Mucosa of stomach (tissue), 1 donor: ENCODE measurements at regions not wholly inside any gene's neighbourhood (a gene's known extent, or its start where the extent isn't known, plus 50 kb on each side); places are given as distances from the start of the nearest gene placed in this dataset.

ENCODE experiments used
- H3K27me3 ChIP-seq: one replicate; pipeline ENCODE4 v1.7.0; 2013; ENCODE audit warnings: mild to moderate bottlenecking, low read length; ENCODE audit not compliant: control insufficient read depth, insufficient read depth
- H3K36me3 ChIP-seq: one replicate; pipeline ENCODE4 v1.7.0; 2013; ENCODE audit warnings: low read length; ENCODE audit not compliant: control insufficient read depth, insufficient read depth
- H3K4me1 ChIP-seq: one replicate; pipeline ENCODE4 v1.7.0; 2013; ENCODE audit warnings: mild to moderate bottlenecking, low read length; ENCODE audit not compliant: control insufficient read depth, insufficient read depth
- H3K4me3 ChIP-seq: one replicate; pipeline ENCODE4 v1.7.0; 2013; ENCODE audit warnings: low read length
- H3K9ac ChIP-seq: one replicate; pipeline ENCODE4 v1.7.0; 2013; ENCODE audit warnings: mild to moderate bottlenecking, low read length, moderate library complexity
- H3K9me3 ChIP-seq: one replicate; pipeline ENCODE4 v1.7.0; 2013; ENCODE audit warnings: mild to moderate bottlenecking, low read length, moderate library complexity; ENCODE audit not compliant: control insufficient read depth
- donor health status: Pancreatic carcinoma.

DNA sequence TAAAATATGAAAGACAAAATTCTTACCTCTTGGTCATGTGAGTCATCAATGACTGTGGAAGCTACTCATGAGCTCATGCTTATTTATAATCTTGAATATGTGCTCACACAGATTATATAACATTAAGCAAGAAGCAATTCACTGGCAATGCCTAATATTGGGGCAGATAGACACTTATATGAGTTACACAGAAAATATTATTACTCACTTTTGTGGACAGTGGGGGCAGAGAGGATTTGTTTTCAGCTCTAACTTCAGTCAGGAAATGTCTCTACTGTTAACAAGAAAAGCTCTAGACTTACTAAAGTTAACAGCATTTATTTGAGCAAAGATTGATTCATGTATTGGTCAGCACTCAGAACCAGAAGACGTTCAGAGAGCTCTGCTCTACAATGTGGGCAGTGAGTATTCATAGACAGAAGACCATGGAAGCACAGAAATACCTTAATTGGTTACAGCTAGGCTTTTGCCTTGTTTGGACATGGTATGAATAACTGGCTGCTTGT, 85.8 kb upstream of the AHI1 start:
- Histone ChIP-seq H3K9me3 (no peaks in the 10 kb centered on the region), H3K4me3 (no peak overlapping the region), H3K27me3 (no peaks in the 10 kb centered on the region), H3K9ac (no peak overlapping the region), H3K4me1 (no peaks in the 10 kb centered on the region), H3K36me3 (no peaks in the 10 kb centered on the region)

GRCh38 chr6:135586388-135586787, 88.8 kb upstream of the AHI1 start:
- no peak overlapping the region for H3K4me3 ChIP-seq
- no peaks in the 10 kb centered on the region for H3K27me3 ChIP-seq
- no peaks in the 10 kb centered on the region for H3K4me1 ChIP-seq
- no peaks in the 10 kb centered on the region for H3K9me3 ChIP-seq
- no peaks in the 10 kb centered on the region for H3K36me3 ChIP-seq
- no peak overlapping the region for H3K9ac ChIP-seq

DNA sequence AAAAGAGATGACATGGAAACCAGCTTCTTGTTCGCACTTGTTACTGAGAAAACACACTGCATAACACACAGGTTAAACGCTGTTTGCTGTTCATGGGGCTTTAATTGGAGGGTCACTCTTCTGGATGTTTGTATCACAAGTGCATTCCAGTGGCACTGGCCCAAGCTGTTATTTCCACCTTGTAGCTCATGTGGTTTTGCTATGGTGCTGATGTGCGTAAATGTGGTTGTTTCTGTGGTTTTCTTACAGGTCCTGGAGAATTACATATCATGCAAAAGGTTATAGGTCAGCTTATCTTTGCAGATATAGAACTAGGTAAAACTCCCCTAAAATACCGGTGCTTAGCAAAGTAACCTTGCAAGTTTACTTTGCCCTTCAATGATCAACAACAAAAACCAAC, 89.3 kb upstream of the AHI1 start:
- Histone ChIP-seq H3K4me3 (no peak overlapping the region), H3K36me3 (no peaks in the 10 kb centered on the region), H3K27me3 (no peaks in the 10 kb centered on the region), H3K4me1 (no peaks in the 10 kb centered on the region), H3K9ac (no peak overlapping the region), H3K9me3 (no peaks in the 10 kb centered on the region)

GRCh38 chr6:135592276-135592675, 94.7 kb upstream of the AHI1 start:
- Histone ChIP-seq H3K36me3 (no peaks in the 10 kb centered on the region), H3K4me3 (no peak overlapping the region), H3K27me3 (no peaks in the 10 kb centered on the region), H3K9me3 (no peaks in the 10 kb centered on the region), H3K4me1 (no peaks in the 10 kb centered on the region), H3K9ac (no peak overlapping the region)

- Histone ChIP-seq H3K9me3 (no peaks in the 10 kb centered on the region), H3K4me3 (no peak overlapping the region), H3K9ac (no peak overlapping the region), H3K27me3 (no peaks in the 10 kb centered on the region), H3K4me1 (no peaks in the 10 kb centered on the region), H3K36me3 (no peaks in the 10 kb centered on the region)
Observed at GRCh38 chr6:135594000-135594399, 96.5 kb upstream of the AHI1 start.

GRCh38 chr6:135600086-135600702, 102.7 kb upstream of the AHI1 start:
- Histone ChIP-seq H3K27me3 (no peaks in the 10 kb centered on the region), H3K4me1 (no peaks in the 10 kb centered on the region), H3K36me3 (no peaks in the 10 kb centered on the region), H3K9me3 (no peaks in the 10 kb centered on the region), H3K9ac (no peak overlapping the region), H3K4me3 (no peak overlapping the region)

GRCh38 chr6:135600931-135601330, 103.4 kb upstream of the AHI1 start:
- Histone ChIP-seq H3K36me3 (no peaks in the 10 kb centered on the region), H3K9me3 (no peaks in the 10 kb centered on the region), H3K4me1 (no peaks in the 10 kb centered on the region), H3K27me3 (no peaks in the 10 kb centered on the region), H3K9ac (no peak overlapping the region), H3K4me3 (no peak overlapping the region)

DNA sequence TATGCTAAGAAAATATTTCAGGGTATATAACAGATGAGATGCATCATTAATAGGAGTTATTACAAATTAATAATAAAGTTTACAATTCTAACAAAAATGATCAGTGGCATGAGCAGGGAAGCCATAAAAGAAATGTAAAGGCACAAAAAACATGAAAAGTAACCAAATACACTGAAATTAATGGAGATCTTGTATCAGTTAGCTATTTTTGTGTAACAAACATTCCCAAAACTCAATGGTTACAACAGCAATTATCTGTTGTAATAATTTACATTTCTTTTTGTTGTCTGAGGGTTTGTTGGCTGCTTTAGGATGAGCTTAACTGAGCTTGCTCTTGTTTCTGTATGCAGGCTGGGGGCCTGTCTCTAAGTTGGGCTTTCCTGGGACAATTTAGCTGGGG, 104.3 kb upstream of the AHI1 start:
- H3K4me3 ChIP-seq = no peak overlapping the region
- H3K36me3 ChIP-seq = no peaks in the 10 kb centered on the region
- no peak overlapping the region for H3K9ac ChIP-seq
- no peaks in the 10 kb centered on the region for H3K27me3 ChIP-seq
- no peaks in the 10 kb centered on the region for H3K4me1 ChIP-seq
- H3K9me3 ChIP-seq = no peaks in the 10 kb centered on the region

DNA sequence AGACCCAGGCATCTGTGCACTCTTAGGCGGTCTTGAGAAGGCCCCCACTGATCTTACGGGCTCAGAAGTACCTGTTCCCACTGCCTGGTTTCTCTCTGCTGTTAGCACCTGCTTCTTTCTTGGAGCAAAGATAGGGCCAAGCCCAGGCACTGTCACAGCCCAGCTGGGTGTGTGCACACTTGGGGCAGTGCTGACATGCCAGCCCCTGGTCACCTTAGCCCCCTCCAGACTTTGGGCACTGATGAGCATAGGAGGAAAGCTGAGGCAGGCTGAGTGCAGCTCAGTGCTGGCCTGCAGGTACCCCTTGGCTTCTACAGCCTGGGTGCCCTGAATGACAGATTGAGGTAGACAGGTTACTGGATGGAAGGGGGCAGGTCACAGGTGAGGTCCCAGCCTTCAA, 105.7 kb upstream of the AHI1 start:
- H3K27me3 ChIP-seq = no peaks in the 10 kb centered on the region
- H3K4me3 ChIP-seq = no peak overlapping the region
- no peaks in the 10 kb centered on the region for H3K36me3 ChIP-seq
- no peak overlapping the region for H3K9ac ChIP-seq
- no peaks in the 10 kb centered on the region for H3K4me1 ChIP-seq
- H3K9me3 ChIP-seq = no peaks in the 10 kb centered on the region

DNA sequence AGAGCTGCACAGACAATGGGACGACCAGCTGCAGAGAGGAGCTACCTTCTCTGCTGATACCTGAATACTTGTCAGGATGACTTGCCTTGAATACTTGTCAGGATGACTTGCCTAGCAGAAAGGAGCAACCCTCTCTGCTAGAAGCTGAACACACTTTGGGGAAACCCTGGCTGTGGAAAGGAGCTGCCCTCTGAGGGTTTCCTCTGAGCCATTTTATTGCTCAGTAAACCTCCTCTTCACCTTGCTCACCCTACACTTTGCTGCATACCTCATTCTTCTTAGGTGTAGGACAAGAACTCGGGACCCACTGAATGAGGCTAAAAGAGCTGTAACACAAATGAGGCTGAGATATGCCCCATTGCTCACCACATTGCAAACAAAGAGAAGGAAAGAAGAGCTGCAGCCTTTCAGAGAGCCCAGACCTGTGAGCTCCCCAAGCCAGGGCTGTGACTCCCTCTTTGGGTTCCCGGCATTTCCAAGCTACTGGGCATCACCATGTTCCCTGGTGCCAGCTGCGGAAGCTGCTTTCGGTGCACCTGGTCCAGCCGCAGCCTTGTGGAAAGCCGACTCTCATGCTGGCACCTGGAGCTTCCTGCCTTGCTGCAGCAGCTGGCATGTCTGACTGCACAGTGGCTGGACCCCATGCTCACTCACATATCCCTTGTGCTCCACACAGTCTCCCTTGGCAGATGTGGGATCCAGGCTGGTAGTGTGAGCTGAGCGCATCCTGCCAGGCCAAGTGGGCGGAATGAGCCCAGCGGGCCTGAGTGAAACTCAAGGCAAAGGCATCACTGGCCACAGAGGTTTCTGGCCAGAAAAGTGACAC, 106.7 kb upstream of the AHI1 start:
- Histone ChIP-seq H3K4me3 (no peak overlapping the region), H3K27me3 (no peaks in the 10 kb centered on the region), H3K9ac (no peak overlapping the region), H3K9me3 (no peaks in the 10 kb centered on the region), H3K4me1 (no peaks in the 10 kb centered on the region), H3K36me3 (no peaks in the 10 kb centered on the region)

- no peak overlapping the region for H3K9ac ChIP-seq
- no peak overlapping the region for H3K4me3 ChIP-seq
- H3K27me3 ChIP-seq = no peaks in the 10 kb centered on the region
- no peaks in the 10 kb centered on the region for H3K36me3 ChIP-seq
- no peaks in the 10 kb centered on the region for H3K9me3 ChIP-seq
- H3K4me1 ChIP-seq = no peaks in the 10 kb centered on the region
Observed at GRCh38 chr6:135605278-135605790, 107.8 kb upstream of the AHI1 start.

DNA sequence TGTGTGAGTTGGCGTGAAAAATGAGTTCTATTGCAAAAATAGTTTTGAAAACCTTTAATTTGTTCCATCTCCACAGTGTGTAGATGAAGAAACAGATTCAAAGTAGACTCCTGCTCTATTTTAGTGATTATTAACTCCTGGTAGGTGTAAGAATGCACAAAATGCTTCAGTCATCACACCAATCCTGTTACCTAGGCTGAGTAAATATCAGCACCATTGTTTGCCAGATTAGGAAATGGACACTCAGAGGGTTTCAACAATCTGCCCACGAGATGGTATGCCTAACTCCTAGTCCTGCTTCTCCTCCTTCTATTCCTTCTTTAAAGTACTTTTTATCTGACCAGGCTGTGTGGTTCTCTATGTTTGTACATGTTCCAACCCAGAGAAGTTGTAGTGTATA, 108.9 kb upstream of the AHI1 start:
- Histone ChIP-seq H3K36me3 (no peaks in the 10 kb centered on the region), H3K4me3 (no peak overlapping the region), H3K27me3 (no peaks in the 10 kb centered on the region), H3K9me3 (no peaks in the 10 kb centered on the region), H3K4me1 (no peaks in the 10 kb centered on the region), H3K9ac (no peak overlapping the region)
